ENCODE measurements at regions not wholly inside any gene's neighbourhood (a gene's known extent, or its start where the extent isn't known, plus 50 kb on each side); places are given as distances from the start of the nearest gene placed in this dataset.

DNA sequence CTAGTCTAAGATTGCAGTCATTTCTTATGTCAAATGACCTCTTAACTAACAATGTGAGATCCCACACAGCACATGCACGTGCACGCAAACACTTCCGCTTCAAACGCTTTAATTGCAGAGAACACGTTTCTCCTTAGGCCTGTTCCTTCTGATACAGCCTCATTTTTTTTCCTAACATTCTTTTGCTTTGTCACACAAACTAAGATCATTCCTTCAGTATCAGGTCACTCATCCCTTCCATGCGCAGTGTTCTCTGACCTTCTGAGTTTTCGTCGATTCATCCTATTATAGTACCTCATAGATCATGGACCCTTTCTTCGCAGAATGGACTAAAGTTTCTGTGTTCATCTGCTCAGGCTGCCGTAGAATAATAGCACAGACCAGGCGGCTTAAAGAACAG, 327.1 kb upstream of the CDH19 start:
- TF ChIP-seq, protein P1, sequence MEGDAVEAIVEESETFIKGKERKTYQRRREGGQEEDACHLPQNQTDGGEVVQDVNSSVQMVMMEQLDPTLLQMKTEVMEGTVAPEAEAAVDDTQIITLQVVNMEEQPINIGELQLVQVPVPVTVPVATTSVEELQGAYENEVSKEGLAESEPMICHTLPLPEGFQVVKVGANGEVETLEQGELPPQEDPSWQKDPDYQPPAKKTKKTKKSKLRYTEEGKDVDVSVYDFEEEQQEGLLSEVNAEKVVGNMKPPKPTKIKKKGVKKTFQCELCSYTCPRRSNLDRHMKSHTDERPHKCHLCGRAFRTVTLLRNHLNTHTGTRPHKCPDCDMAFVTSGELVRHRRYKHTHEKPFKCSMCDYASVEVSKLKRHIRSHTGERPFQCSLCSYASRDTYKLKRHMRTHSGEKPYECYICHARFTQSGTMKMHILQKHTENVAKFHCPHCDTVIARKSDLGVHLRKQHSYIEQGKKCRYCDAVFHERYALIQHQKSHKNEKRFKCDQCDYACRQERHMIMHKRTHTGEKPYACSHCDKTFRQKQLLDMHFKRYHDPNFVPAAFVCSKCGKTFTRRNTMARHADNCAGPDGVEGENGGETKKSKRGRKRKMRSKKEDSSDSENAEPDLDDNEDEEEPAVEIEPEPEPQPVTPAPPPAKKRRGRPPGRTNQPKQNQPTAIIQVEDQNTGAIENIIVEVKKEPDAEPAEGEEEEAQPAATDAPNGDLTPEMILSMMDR (IDR thresholded peaks at IDR 0.05), result no peak
- no peak for TF ChIP-seq ESRRA (CRISPR knock-in tag; IDR thresholded peaks at IDR 0.05; ENCODE audit: borderline replicate concordance)
- TF ChIP-seq, protein P2, sequence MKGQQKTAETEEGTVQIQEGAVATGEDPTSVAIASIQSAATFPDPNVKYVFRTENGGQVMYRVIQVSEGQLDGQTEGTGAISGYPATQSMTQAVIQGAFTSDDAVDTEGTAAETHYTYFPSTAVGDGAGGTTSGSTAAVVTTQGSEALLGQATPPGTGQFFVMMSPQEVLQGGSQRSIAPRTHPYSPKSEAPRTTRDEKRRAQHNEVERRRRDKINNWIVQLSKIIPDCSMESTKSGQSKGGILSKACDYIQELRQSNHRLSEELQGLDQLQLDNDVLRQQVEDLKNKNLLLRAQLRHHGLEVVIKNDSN (CRISPR knock-in tag; IDR thresholded peaks at IDR 0.05), result no peak
- TF ChIP-seq, protein P3, sequence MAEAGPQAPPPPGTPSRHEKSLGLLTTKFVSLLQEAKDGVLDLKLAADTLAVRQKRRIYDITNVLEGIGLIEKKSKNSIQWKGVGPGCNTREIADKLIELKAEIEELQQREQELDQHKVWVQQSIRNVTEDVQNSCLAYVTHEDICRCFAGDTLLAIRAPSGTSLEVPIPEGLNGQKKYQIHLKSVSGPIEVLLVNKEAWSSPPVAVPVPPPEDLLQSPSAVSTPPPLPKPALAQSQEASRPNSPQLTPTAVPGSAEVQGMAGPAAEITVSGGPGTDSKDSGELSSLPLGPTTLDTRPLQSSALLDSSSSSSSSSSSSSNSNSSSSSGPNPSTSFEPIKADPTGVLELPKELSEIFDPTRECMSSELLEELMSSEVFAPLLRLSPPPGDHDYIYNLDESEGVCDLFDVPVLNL (CRISPR knock-in tag; IDR thresholded peaks at IDR 0.05; ENCODE audit: borderline replicate concordance, low read depth), result no peak
- TF ChIP-seq ATF1 (CRISPR knock-in tag; IDR thresholded peaks at IDR 0.05), result no peak
- TF ChIP-seq CBFB (CRISPR knock-in tag; IDR thresholded peaks at IDR 0.05; ENCODE audit: low read depth), result no peak
- no peak for TF ChIP-seq ZBTB21 (CRISPR knock-in tag; IDR thresholded peaks at IDR 0.05; ENCODE audit: borderline replicate concordance)
- TF ChIP-seq, protein P4, sequence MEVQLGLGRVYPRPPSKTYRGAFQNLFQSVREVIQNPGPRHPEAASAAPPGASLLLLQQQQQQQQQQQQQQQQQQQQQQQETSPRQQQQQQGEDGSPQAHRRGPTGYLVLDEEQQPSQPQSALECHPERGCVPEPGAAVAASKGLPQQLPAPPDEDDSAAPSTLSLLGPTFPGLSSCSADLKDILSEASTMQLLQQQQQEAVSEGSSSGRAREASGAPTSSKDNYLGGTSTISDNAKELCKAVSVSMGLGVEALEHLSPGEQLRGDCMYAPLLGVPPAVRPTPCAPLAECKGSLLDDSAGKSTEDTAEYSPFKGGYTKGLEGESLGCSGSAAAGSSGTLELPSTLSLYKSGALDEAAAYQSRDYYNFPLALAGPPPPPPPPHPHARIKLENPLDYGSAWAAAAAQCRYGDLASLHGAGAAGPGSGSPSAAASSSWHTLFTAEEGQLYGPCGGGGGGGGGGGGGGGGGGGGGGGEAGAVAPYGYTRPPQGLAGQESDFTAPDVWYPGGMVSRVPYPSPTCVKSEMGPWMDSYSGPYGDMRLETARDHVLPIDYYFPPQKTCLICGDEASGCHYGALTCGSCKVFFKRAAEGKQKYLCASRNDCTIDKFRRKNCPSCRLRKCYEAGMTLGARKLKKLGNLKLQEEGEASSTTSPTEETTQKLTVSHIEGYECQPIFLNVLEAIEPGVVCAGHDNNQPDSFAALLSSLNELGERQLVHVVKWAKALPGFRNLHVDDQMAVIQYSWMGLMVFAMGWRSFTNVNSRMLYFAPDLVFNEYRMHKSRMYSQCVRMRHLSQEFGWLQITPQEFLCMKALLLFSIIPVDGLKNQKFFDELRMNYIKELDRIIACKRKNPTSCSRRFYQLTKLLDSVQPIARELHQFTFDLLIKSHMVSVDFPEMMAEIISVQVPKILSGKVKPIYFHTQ (CRISPR knock-in tag; IDR thresholded peaks at IDR 0.05), result no peak
- TF ChIP-seq NR2C2 (CRISPR knock-in tag; IDR thresholded peaks at IDR 0.05), result no peak
- no peak for TF ChIP-seq NFE2L1 (CRISPR knock-in tag; IDR thresholded peaks at IDR 0.05)
